ENCODE measurements at regions not wholly inside any gene's neighbourhood (a gene's known extent, or its start where the extent isn't known, plus 50 kb on each side); places are given as distances from the start of the nearest gene placed in this dataset.

DNA sequence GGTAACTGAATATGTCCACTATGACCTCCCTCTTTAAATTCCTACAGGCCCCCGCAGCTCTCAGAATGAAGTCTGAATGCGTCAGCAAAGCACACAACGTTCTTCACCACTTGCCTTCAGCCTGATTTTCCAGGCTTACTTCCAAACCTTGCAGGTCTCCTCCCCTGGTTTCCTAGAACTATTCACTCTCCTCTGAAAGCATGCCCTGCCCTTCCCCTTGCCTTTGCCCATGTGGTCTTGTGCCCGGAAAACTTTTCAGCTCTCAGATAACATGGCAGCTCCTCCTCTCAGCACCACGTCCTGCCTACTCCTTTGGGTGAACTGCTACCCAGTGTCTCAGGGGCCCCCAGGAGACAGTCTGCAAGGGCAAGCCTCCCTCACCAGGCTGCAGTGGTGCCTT is 268.5 kb upstream of the LDB2 start:
- no peak for DNase-seq

DNA sequence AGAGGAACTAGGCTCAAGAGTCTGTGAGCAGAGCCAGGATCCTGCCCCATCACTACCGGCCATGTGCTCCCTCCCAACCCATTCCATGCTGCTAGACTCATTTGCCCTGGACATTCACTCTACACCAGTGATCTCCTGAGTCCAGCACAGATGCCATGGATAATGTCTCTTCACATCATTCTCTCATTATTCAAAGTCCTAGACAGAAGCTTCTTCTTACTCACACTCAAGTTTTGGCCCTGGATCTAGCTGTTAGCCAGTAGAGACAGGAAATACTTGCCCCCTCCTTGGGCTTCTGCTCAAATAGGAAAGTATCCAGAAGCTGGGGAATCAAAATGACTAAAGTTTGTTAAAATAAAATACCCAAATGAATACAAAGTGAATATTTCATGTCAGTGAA is 266.8 kb upstream of the LDB2 start:
- no peak for DNase-seq

DNA sequence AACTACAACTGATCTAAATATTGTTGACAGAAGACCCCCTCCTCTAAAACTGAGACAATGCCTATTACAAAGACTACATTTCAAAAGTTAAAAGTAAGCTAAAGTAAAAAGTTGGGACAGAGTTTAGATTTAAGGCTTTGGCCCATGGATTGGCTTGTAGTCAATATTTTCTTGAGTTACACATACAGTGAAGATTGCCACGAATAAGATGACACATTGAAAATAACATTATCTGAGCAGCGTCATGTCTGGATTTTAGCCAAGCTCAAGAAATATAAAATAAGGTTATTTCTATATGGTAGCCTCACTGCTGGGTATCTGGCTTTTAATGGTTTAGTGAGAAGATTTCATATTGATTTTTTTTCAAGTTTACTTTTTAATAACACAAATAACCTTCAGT is 266.2 kb upstream of the LDB2 start:
- DNase-seq, result no peak

DNA sequence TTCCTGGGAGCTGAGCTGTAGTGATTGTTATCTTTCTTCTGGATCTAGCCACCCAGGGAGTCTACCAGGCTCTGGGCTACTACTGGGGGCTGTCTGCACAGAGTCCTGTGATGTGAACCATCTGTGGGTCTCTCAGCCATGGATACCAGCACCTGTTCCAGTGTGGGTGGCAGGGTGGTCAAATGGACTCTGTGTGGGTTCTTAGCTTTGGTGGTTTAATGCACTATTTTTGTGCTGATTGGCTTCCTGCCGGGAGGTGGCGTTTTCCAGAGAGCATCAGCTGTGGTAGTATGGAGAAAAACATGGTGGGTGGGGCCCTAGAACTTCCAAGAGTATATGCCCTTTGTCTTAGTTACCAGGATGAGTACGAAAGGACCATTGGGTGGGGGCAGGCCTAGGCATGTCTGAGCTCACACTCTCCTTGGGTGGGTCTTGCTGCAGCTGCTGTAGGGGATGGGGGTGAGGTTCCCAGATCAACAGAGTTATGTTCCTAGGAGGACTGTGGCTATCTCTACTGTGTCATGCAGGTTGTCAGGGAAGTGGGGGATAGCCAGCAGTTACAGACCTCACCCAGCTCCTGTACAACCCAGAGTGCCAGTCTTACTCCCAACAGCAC is 264.8 kb upstream of the LDB2 start:
- no peak for DNase-seq

DNA sequence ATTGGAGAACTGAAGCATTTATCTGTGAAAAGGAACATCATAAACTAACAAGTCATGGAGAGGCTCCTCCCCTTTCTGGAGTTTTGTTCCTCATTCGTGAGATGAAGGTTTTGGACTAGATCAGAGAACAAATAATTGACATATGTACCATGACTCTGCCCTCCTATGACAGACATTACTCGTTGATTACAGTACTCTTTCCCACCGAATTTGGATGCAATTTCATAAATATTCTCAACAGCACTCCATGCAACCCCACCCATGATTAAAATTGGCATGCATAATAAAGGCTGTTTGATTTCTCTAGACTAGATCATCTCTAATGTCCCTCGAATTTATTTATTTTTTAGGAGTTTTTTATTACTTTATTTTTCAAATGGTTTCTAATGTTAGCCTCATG is 258.9 kb upstream of the LDB2 start:
- no peak for DNase-seq

DNA sequence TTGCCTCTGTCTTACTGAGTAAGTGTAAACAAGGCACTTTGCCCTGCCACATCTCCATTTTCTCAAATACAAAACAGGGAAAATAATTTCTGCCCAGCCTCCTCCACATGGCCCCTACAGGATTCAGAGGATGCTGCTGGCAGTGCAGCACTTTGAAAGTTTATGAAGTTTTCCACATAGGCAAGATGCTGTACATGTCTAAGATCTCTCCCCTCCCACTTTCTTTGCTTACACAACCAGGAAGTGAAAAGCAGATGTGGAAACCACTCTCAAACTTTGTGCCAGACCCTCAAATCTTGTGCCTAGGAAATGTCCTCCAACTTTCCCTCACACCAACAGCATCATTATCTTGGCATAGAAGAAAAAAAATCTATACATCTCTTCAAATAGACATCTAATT is 257.0 kb upstream of the LDB2 start:
- DNase-seq, result no peak

DNA sequence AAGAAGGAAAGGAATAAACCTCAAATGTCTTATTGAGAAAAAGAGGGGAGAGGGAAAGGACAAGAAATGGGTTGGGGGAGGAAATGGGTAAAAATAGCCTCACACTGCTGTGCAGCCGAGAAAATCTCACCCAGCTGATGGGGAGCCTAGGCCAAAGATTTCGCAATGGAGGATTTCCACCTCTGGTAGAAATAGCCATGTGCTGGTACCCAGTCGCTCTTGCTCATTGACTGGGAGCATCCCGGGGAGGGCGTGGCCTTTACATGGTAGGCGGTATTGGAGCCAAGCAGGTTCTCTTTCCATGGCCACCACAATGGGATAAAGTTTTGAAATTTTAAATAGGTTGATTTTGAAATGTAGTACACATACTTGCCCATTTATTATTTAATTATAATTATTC is 255.1 kb upstream of the LDB2 start:
- DNase-seq, result no peak

DNA sequence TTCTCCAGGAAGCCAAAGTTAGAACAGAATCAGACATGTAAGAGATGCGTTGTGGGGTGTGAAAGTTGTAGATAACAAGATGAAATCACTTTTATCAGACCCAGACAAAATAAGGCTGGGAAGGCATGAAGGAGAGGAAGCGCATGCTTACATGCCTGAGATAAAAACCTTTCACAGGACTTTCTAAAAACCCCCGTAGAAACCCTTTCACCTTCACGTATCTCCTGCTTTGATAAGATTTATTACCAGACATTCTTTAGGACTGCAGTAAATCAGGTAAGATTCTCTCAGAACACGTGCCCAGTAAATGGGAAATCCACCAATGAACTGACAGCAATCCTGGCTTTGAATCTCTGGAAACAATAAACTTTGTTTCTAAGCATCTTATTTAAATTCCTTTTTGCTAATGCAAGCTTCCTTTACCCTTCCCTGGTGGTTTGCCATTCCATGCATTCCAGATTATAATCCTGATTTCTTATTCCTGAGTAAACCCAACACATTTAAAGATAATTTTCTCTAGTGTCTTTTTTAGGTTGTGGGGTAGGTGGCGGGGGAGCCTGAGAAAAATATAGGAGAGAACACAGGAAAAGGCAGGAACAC is 254.6 kb upstream of the LDB2 start:
- DNase-seq, result no peak

DNA sequence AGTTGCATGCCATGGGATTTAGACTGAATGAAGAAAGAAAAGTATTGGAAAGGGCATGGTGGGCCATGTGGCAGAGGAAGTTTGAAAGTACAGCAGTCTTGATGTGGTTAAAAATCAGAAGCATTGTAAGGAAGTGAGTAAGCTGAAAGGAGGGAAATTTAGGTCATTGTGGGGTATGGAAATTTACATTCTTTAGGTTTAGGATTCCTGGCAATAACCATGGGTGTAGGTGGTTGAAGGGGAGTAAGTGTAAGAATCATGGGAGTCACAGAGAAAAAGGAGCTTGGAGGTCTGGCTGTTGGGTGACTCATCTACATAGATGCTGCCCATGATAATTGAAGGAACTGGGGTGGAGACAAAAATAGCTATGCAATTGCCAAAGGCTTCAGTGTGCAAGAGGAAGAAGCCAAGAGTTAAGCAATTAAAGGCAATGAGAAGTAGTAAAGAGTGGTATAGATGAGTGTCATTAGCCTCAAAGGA is 243.8 kb upstream of the LDB2 start:
- no peak for DNase-seq

DNA sequence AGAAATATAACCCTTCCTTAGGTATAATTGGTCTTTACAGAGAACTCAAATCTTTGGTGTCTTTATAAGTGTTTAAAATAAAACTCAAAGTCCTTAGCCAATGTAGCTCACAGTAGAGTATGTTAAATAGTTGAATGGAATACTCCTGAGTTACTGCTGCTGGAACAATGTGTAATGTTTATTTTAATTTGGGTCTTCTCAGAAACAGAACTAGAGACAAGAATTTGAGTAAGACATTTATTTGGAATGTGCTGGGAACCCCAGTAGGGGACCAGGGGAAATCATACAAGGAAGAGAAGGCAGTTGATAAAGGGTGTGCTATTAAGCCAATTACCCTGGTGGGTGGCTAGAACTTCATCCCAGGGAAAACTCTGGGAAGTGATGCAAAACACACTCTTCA is 240.4 kb upstream of the LDB2 start:
- DNase-seq, result no peak

DNA sequence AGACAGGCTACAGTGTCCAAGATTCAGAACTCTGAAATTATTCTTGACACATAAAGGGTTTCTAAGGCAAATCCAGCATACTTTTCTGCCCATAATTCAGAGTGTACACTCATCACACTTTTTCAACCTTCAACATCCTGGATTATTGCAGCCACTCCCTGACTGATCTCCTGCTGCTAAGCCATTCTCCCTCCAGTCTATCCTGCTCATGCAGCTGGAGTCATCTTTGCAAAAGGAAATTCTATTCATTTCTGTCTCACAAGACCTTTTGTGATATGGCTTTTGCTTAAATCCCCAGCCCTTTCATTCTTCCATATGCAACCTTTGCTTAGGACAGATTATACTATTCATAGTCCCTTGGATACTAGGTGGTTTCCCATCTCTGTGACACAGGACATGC is 236.1 kb upstream of the LDB2 start:
- DNase-seq, result no peak

DNA sequence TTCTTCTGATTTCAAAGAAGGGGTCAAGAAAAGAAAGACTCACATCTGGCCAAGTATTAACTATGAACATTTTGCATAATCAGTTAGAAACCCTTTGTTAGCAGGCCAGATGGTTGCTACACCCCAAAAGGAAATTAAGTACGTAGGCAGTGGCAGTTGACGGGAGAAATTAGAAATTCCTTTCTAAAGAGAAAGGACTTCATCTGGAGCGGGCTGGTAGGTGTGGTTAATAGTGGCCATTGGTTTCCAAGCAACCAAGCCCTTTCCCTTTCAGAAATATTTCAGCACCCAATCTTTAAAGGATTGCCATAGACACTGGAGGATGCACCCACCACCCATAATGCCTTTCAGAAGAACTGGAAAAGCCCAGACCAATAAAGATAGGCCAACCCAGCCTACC is 235.7 kb upstream of the LDB2 start:
- no peak for DNase-seq

DNA sequence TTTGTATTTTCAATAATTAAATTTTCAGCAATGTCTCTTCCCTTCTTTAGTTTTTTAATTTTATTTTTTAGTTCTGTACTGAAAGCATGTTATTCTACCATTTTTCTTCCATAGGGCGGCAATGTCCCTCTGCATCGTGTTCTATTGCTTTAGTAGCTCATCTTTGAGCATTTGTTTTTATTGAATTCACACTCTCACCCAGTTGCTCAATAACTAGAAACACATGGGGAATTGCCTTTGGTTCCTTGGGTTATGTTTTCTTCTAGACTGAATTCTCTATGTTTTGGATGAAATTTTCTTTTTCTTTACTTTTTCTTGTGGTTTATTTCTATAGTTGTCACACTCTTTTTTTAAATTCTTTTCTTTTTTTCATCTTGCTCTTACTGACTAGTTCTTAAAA is 233.8 kb upstream of the LDB2 start:
- DNase-seq, result no peak

DNA sequence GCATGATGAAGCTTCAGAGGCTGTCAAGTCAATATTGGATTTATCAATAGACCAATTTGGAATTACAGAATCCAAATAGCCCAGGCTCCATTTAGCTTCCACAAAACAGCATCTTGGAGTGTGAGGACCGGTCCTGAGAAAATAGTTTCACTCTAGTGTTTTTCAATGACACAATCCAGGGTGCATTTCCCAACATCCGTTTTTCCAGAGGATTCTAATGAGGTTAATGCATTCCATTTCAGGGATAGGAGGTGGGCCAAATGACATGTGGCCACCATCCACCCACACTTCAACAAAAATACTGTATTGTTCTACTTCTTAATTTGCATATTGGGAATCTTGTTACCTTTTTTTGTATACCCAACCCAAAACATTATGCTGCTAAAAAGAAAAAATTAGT is 229.8 kb upstream of the LDB2 start:
- DNase-seq, result no peak

DNA sequence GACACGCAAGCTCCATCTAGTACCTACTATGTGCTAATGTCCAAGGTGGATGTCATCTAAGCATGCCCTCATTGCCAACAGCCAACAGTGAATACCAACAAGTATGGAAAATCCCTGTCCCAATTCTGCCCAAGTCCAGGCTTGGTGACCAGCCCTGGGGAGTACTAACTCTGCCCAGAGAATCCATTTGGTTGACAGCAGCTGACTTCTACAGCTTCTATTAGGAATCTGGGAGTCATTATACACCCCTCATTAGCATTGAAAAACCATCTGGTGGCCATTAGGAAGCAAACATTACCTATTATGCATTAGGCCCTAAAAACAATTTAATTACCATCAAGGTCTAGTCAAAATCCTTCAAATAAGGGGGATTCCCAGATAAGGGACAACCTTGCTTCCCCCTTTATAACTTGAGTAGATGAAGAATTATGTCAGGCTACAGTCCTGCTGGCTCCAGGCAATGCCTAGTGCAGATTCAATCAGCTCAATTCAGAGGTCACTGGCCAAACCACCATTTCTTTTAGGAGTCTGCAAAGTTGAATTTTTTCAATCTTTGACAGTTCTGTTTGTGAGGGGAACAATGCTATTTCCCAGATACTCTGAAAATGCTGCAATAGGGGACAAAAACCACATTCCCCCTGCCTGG is 228.0 kb upstream of the LDB2 start:
- no peak for DNase-seq

DNA sequence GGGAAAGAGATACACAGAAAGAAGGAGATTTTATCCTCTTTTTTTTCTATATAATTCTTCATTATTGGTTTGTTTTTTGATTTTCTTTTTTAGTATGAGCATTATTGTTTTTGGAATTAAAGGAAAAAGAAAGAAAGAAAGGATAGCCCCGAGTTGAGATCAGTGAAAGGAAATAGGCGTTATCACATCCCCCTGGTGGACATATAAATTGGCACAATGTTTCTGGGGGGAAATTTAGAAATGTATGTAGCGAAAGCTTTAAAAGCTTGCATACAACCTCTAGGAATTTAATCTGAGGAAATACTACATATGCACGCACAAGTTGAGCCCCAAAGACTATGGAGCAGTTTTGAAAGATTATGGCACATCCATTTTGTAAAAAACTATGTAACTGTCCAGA is 226.3 kb upstream of the LDB2 start:
- no peak for DNase-seq

DNA sequence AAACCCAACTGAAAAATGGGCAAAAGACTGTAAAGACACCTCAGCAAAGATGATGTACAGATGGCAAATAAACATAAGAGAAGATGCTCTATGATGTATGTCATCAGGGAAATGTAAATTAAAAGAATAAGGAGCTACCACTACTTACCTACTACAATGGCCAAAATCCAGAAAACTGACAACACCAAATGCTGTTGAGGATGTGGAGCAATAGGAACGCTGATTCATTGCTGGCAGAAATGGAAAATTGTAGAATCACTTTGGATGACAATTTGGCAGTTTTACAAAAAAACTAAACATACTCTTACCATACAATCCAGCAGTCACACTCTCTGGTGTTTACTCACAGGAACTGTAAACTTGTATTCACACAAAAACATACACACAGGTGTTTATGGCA is 222.3 kb upstream of the LDB2 start:
- no peak for DNase-seq

DNA sequence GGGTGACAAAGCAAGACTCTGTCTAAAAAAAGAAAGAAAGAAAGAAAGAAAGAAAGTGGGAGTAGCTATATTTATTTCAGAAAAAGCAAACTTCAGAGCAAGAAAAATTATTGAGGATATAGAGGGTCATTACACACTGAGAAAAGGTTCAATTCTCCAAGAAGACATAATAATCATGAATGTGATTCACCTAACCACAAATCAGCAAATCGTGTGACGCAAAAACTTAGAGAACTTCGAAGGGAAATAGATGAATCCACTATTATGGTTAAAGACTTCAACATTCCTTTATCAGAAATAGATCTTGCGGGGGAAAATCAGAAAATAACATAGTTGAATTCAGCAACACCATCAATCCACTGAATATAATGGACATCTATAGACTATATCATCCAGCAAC is 219.3 kb upstream of the LDB2 start:
- DNase-seq, result no peak

DNA sequence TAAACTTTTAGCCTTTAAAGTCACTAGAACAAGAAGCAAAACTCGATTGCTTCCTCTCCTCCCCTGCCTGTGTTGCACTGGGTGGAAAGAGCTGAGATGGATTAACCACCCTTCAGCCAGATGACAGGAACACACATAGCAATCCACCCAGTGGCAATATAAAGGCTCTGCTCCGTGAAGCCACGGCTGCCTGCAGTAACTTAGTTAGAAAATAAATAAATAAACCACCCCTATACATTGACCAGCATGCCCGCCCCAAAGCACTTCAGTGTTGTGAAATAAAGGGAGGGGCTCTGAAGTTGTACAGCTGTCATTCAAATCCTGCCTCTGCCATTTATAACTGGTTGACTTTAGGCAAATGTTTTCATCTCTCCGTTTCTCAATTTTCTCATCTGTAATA is 217.1 kb upstream of the LDB2 start:
- DNase-seq, result no peak

DNA sequence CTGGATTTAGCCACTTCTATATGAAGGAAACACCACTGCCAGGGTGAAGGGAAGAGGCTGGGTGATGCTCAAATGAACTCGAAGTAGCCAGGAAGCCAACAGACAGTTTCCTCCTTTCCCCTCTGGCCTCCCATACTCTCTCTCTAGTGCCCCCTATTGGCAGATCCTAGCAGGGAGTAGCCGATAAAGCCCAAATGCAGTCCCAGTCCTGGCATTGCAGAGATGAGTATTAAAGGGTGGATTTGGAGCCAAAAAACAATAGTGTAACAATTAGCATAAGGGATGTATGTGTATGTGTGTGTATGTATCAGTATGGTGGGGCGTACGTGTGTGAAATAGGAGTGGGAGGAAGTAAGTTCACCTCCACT is 213.8 kb upstream of the LDB2 start:
- peak; percentile 29 for DNase-seq

DNA sequence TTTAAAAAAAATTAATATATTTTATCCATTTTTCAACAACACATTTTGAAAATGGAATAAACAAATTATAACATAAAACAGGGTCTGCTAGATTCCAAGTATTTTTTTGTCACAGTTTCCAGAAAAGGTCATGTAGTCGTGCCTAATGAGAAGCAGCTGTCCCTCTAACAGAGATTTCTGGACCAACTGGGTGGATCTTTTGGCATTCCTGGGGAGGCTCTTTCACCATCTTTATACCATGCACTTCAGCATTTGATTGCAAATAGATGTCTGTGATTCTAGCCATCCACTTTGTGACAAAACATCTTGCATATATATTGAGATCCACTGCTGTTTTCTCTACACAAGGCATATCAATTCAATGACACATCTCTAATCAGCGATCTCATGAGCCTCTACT is 210.7 kb upstream of the LDB2 start:
- no peak for DNase-seq

DNA sequence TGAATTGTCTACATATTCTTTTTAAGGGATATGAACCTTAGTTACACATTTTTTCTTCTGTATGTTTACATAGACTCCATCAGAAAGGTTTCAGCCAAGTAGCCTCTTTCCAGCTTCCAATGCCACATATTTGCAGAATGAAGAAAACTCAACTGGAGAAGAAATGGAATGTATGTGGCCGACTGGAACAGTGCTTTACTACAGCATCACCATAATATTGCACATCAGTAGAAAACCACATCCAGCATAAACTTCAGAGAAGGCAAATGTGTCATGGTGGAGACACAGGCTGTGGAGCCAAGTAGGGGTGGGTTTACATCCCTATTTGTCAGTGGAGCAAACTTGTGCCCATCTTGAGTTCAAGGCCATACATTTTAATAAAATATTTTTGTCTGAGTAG is 204.8 kb upstream of the LDB2 start:
- no peak for DNase-seq

DNA sequence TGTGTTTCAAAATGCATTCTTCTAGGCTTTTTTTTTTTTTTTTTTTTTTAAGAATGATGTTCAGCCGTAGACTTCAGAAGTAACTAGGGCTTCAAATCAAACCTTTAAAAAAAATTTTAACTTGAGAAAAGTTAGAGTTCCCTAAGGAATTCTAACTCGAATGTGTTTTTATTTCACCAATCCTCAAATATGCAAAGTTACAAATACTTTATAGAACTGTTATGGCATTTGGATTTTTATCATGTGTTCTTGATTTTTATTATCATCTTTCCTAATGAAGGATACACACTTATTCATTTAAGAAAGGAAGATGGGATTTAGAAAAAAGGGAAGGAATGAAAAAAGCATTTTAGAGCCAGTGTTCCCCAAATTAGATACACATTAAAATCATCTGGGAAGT is 200.6 kb upstream of the LDB2 start:
- DNase-seq, result no peak

DNA sequence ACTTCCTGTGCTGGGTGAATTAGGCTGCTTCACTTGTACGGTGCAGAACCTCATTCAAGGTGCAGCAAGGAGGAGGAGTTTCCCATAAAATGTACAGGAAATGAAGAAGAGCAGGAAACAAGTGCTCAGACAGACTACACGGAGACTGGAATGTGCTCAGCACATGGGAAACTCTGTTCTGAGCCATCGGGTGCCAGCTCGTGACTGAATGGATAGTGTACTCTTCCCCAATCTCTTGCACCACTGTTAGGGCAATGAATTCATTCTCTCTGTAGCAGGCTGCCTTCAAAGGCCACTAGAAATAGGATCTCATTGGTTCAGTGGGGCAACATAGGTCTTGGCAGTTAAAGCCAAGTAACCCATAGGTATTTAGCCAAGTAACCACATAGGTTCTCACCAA is 200.0 kb upstream of the LDB2 start:
- DNase-seq, result no peak

DNA sequence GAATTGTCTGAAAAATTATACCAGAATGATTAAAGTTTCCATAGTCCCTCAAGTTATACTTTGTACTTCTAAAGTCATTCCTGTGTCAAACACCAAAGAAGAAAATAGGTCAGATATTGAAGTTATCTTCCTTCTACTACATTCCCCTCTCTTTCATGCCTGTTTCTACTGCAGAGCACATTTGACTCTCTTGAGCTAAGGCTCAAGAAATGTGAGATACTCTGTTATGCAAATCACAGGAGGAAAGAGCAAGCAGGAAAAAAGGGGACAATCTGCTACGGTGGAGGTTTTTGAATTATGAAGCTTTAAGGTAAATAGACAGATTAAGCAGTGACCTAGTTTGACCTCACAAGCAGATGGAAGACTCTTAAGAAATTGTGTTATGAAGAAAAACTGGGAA is 198.9 kb upstream of the LDB2 start:
- no peak for DNase-seq
